GM20000 (cell line): ENCODE measurements at regions not wholly inside any gene's neighbourhood (a gene's known extent, or its start where the extent isn't known, plus 50 kb on each side); places are given as distances from the start of the nearest gene placed in this dataset.

Experiments
- DNase-seq: peaks from one replicate; pipeline ENCODE4 v3.0.0; 2012; ENCODE audit warnings: low spot score
- TF ChIP-seq, protein P1 (sequence below): IDR thresholded peaks from 2 replicates; pipeline ENCODE4 v1.5.1; 2012; ENCODE audit warnings: mild to moderate bottlenecking, control low read depth; ENCODE audit errors: extremely low read depth, missing control alignments

GRCh38 chr18:11379660-11380059, 229.7 kb upstream of the SLC35G4 start:
- no peak for DNase-seq
- TF ChIP-seq, protein P1, sequence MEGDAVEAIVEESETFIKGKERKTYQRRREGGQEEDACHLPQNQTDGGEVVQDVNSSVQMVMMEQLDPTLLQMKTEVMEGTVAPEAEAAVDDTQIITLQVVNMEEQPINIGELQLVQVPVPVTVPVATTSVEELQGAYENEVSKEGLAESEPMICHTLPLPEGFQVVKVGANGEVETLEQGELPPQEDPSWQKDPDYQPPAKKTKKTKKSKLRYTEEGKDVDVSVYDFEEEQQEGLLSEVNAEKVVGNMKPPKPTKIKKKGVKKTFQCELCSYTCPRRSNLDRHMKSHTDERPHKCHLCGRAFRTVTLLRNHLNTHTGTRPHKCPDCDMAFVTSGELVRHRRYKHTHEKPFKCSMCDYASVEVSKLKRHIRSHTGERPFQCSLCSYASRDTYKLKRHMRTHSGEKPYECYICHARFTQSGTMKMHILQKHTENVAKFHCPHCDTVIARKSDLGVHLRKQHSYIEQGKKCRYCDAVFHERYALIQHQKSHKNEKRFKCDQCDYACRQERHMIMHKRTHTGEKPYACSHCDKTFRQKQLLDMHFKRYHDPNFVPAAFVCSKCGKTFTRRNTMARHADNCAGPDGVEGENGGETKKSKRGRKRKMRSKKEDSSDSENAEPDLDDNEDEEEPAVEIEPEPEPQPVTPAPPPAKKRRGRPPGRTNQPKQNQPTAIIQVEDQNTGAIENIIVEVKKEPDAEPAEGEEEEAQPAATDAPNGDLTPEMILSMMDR = no peak

DNA sequence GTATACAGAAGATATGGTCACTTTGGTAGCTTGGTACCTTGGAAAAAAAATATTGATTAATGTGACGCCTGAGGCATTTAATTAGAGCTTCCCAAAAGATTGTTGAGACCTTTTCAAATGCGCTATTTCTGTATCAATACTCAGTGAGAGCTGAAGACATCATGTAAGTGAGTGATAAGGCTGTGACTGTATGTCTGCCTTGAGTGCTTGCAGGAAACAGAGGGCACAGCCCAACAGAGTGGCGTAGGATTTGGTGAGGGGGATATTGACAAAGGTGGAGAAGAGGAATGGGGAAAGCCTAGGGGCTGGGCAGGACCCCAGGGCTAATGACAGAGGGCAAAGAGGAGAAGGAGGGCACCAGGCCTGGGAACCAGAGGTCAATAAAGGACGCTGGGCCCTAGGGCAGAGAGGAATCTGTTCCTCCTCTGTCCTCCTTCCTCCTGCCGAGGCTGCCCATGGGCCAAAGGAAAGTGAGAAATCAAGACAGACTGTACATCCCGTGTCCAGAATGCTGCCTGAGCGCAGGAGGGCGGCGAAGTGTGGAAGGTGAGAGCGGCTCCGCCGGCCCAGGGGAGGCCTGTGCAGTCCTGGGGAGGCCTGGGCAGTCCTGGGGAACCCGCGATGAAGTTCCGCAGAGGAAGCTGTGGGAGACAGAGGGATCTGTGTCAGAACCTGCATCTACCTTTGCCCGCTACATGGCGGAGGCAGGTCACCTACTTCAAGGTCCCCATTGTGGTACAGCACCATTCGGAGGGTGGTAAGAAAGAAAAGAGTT, 228.6 kb upstream of the PIEZO2 start:
- no peak for DNase-seq
- TF ChIP-seq, protein P1 = no peak

GRCh38 chr18:11372163-11372562, 222.8 kb upstream of the PIEZO2 start:
- TF ChIP-seq, protein P1 = no peak
- DNase-seq = no peak

DNA sequence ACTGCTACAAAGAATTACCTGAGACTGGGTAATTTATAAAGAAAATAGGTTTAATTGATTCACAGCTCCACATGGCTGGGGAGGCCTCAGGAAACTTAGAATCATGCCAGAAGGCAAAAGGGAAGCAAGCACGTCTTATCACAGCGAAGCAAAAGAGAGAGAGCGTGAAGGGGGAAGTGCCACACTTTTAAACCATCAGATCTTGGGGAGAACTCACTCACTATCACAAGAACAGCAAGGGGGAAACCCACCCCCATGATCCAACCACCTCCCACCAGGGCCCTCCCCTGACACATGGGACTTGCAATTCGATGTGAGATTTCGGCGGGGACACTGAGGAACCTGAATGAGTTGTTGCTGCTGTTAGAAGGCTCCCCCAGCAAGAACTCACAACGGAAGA, 220.2 kb upstream of the PIEZO2 start:
- TF ChIP-seq, protein P1 = no peak
- DNase-seq = no peak

DNA sequence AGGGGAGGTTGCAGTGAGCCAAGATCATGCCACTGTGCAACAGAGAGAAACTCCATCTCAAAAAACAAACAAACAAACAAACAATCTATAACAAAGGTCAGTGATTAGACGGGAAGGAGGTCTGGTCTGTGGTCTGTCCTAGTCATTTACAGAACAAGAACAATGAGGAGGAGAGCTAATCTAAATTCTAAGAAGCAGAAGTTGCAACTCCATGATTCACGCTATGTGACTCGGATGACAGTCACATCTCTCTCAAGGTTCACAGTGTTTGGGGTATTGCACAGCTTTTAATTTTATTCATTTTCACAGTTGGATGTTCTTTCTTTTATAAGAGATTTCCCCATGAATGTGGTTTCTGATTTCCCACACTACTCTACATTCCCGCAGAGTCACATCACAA, 218.7 kb upstream of the PIEZO2 start:
- TF ChIP-seq, protein P1 = no peak
- DNase-seq = no peak

- no peak for DNase-seq
- TF ChIP-seq, protein P1 = no peak
Observed at GRCh38 chr18:11367351-11367750, 218.0 kb upstream of the PIEZO2 start.

GRCh38 chr18:11366410-11366809, 217.0 kb upstream of the PIEZO2 start:
- TF ChIP-seq, protein P1 = no peak
- no peak for DNase-seq
